ENCODE measurements at regions not wholly inside any gene's neighbourhood (a gene's known extent, or its start where the extent isn't known, plus 50 kb on each side); places are given as distances from the start of the nearest gene placed in this dataset.

DNA sequence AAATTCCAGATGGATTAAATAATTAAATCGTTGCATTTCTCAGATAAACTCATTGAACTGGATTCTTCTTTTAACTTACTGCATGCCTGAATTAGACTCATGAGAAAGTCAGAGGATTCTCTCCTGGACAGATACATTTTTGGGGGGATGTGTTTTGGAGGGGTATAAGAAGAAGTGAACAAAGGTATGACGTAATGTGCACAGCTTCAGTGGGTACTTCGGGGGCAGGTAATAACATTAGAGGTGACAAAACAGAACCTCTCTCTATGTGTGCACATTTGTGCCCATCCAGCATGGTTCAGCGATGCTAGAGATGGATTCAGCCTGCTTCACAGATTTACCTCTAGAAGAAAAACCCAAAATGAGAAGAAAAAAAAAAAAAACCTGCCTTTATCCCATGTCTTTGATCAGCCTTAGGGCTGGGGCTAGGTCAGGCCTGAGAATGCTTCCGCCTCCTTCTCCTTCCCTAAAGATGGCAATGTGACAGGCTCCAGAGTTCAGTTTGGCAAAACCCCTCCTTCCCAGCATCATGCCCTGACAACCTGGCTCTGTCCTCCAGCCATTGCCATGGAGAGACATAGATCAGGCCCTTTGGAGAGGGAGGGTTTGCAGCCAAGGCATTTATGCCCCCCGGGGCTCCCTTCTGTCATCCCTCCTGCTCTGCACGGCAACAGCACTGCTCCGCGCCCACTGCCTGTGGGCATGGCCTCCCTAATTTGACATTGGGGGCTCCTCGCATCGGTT, 166.7 kb downstream of the KCNA5 start:
- TF ChIP-seq, protein P1, sequence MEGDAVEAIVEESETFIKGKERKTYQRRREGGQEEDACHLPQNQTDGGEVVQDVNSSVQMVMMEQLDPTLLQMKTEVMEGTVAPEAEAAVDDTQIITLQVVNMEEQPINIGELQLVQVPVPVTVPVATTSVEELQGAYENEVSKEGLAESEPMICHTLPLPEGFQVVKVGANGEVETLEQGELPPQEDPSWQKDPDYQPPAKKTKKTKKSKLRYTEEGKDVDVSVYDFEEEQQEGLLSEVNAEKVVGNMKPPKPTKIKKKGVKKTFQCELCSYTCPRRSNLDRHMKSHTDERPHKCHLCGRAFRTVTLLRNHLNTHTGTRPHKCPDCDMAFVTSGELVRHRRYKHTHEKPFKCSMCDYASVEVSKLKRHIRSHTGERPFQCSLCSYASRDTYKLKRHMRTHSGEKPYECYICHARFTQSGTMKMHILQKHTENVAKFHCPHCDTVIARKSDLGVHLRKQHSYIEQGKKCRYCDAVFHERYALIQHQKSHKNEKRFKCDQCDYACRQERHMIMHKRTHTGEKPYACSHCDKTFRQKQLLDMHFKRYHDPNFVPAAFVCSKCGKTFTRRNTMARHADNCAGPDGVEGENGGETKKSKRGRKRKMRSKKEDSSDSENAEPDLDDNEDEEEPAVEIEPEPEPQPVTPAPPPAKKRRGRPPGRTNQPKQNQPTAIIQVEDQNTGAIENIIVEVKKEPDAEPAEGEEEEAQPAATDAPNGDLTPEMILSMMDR (IDR thresholded peaks at IDR 0.05), result no peak

DNA sequence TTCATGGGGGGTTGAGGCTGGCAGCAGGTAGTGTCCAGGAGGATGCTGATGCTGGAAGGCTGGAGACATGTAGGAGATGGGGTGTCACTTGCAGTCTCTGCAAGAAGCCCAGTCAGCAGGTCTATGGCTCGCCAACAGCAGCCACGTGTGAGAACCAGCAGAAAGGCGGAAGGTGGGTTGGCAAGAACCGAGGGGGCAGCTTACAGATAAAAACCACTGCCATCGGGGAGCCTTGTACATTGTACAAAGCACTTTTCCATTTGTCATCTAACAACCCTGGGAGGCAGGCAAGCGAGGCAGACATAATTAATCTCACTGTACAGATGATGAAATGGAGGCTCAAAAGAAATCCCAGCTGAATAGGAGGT, 167.2 kb downstream of the KCNA5 start:
- TF ChIP-seq, protein P1 (IDR thresholded peaks at IDR 0.05), result no peak

DNA sequence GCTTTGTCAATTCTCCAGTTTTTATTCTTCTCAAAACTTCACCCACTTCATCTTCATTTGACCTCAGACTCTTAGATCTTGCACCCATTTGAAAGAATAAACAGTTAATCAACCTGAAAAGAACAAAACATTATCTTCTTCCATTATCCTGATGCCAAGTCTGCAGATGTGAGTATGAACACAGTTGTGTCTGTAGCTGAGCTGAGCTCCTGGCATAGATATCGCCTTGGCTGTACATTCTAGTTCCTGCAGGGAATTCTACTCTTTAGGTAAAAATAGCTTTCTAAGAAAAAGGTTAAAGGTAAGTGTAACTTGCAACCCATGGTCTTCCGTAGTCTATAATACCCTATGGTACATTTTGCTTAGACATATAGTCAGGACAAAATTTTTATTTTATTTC, 169.7 kb downstream of the KCNA5 start:
- TF ChIP-seq, protein P1 (IDR thresholded peaks at IDR 0.05), result no peak

DNA sequence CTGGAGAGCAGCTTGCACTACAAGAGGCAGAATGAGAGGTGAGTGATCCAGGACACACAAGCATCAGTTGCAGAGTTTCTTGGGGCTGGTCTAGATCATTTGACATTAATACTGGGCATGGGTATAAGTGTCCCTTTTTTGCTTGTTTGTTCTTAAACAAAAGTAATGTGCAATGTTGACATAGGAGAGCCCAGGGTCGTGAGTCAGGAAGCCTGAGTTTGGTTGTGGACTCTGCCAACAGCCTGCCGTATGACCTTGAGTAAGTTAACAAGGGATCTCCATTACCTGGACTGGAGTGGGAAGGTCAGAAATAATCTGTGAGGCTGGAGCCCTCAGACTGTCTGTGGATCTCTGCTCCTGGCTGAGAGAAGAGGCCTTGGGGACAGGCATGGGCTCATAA, 170.3 kb downstream of the KCNA5 start:
- TF ChIP-seq, protein P1 (IDR thresholded peaks at IDR 0.05), result no peak

DNA sequence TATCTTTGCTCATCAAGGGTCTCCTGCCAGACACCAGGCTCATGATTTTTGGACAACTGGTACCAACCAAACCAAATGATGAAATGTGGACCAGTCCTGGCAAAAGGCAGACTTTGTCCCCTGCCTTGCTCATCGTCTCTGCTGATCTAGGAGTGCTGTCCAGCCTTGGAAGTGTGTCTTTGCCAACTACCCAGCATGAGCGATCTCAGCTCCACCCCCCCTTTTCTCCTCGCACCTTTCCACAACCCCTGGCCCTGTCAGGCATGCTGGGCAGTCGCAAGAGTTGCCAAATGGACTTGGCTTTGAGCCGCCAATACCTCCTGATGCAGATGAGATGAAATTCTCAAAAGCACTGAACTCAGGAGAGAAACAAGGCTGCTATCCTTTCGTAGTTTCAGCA, 174.3 kb downstream of the KCNA5 start:
- TF ChIP-seq, protein P1 (IDR thresholded peaks at IDR 0.05), result no peak

DNA sequence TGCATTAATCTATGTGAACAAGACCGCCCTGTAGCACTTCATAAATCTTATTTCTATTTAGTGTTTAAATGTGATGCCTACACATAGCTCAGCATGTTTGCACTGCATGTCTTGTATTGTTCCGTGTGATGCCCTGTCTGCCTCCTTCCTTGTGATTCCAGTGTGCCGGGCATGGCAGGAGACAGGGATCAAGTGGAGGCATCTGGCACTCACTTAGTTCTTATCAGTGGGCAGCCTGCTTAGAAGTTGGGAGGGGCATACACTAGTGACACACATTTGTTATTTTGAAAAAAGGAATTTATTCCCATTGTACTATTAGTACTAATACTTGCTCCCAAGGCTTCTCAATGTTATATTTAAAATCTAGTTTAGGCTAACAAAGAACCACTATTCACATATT, 176.4 kb downstream of the KCNA5 start:
- TF ChIP-seq, protein P1 (IDR thresholded peaks at IDR 0.05), result no peak

DNA sequence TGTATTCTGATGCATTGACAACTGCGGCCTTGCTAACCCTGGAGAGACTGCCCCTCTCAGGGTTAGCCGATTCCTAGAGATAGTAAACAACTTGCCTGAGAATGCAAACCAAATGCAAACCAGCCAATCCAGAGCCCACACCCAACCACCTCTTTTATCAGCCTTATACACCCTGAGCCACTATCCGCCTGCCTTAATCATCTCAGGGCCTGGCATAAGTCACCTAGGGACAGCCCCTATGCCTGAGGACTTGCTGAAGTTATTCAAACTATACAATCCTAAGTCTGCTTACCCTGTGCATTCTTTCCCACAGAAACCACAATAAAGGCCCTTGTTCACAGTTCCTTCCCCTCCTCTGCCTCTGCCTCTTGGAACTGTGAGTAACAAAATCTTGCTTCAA, 177.2 kb downstream of the KCNA5 start:
- TF ChIP-seq, protein P1 (IDR thresholded peaks at IDR 0.05), result no peak

DNA sequence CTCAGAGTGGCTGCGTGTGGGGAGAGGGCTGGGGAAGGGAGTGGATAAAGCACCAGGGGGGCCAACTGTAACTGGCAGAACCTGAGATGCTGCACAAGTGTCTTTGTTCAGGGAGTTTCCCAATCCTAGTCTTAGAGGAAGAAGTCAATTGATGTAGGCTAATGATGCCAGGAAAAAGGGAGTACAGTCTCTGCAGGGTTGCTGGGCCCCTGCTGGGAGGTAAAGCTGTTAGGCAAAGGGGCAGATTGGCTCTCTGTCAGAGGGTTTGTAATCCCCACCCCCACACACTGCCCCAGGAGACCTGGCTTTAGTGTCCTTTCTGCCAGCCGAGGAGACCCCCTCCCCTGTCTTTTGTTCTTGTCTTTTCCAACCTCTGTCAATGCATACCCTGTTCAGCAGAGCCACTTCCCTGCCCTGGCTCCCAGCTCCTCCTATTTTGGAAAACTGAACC, 178.4 kb downstream of the KCNA5 start:
- TF ChIP-seq, protein P1 (IDR thresholded peaks at IDR 0.05), result no peak
